CD4-positive, alpha-beta memory T cell (primary cell): ENCODE measurements at regions not wholly inside any gene's neighbourhood (a gene's known extent, or its start where the extent isn't known, plus 50 kb on each side); places are given as distances from the start of the nearest gene placed in this dataset.

ENCODE experiments used
- CTCF ChIA-PET: fragments of 350-600 bp; sonication (Branson Sonifier 250); formaldehyde crosslinking; loops from one replicate; lab custom pipeline; 2021; ENCODE audit warnings: inconsistent platforms; ENCODE audit not compliant: partially characterized antibody; lab: Charles Lee
- POLR2A ChIA-PET: fragments of 350-600 bp; sonication (Branson Sonifier 250); formaldehyde crosslinking; loops from one replicate; lab custom pipeline; 2021; ENCODE audit not compliant: partially characterized antibody; lab: Charles Lee
- DNase-seq, 5 donors: peaks; one replicate each; pipeline versions ENCODE4 v3.0.0 to v3.0.0-alpha.2; 2020 to 2022; ENCODE audit warnings: mixed read lengths in 1 of 5
- H3K27ac ChIP-seq: one replicate; pipeline ENCODE4 v1.7.0; 2013; ENCODE audit warnings: low read depth, low read length
- H3K27me3 ChIP-seq: 2 replicates; pipeline ENCODE4 v1.7.0; 2013; ENCODE audit warnings: mild to moderate bottlenecking, low read length, moderate library complexity; ENCODE audit not compliant: insufficient read depth
- H3K36me3 ChIP-seq: 2 replicates; pipeline ENCODE4 v1.7.0; 2013; ENCODE audit warnings: mild to moderate bottlenecking, low read length, moderate library complexity; ENCODE audit not compliant: insufficient read depth
- H3K4me1 ChIP-seq: 2 replicates; pipeline ENCODE4 v1.7.0; 2013; ENCODE audit warnings: mild to moderate bottlenecking, low read length, moderate library complexity; ENCODE audit not compliant: insufficient read depth
- H3K4me3 ChIP-seq, 2 donors: one replicate each; pipeline ENCODE4 v1.7.0; 2013; ENCODE audit warnings: low read length in 2 of 2, mild to moderate bottlenecking in 1 of 2
- H3K9me3 ChIP-seq, 2 donors: one replicate each; pipeline ENCODE4 v1.7.0; 2013; ENCODE audit warnings: low read length in 2 of 2, control low read depth in 1 of 2; ENCODE audit not compliant: control insufficient read depth in 1 of 2
- H3K27ac Mint-ChIP-seq, 7 donors: one replicate each; pipeline ENCODE4 v1.8.0; 2020 to 2021; ENCODE audit warnings: mixed read lengths in 7 of 7, mild to moderate bottlenecking in 6 of 7, inconsistent platforms in 3 of 7, moderate library complexity in 3 of 7
- H3K27me3 Mint-ChIP-seq, 2 donors: one replicate each; pipeline ENCODE4 v1.8.0; 2020 to 2021; ENCODE audit warnings: mixed read lengths in 2 of 2
- H3K36me3 Mint-ChIP-seq, 2 donors: one replicate each; pipeline ENCODE4 v1.8.0; 2020 to 2021; ENCODE audit warnings: mixed read lengths in 2 of 2, inconsistent platforms in 1 of 2, mild to moderate bottlenecking in 1 of 2
- H3K4me1 Mint-ChIP-seq, 4 donors: one replicate each; pipeline ENCODE4 v1.8.0; 2020 to 2021; ENCODE audit warnings: mixed read lengths in 4 of 4, mild to moderate bottlenecking in 1 of 4
- H3K4me3 Mint-ChIP-seq, 8 donors: one replicate each; pipeline ENCODE4 v1.8.0; 2020 to 2021; ENCODE audit warnings: mixed read lengths in 8 of 8, mild to moderate bottlenecking in 7 of 8, moderate library complexity in 6 of 8, inconsistent platforms in 3 of 8
- H3K9me3 Mint-ChIP-seq, 8 donors: one replicate each; pipeline ENCODE4 v1.8.0; 2020 to 2021; ENCODE audit warnings: mixed read lengths in 8 of 8, mild to moderate bottlenecking in 5 of 8, inconsistent platforms in 3 of 8, moderate library complexity in 1 of 8
- intact Hi-C: fragments of 100-400 bp; cut with micrococcal nuclease; formaldehyde crosslinking; loops from one replicate; pipeline ENCODE4 v1.15.1; 2023

DNA sequence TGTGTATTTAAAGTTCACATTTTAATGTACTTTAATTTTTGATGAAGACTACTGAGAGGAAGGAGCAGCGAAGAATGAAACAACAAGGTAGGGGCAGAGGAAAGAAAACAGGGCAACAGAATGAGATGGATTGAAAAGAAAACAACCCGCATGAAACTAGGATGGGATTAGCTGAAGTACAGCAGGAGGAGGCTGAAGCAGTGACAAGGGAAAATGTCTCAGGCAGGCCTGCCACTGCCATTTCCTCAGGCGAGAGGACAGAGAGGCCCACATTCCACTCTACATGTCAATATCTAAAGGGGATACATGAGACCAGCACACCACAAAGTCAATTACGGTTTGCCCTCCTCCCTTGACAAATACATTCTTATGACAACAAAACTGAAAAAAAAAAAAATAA is 1703.2 kb downstream of the EFNB2 start:
- POLR2A ChIA-PET = no interaction called here
- no peaks in the 10 kb centered on the region for H3K27me3 Mint-ChIP-seq
- H3K4me3 Mint-ChIP-seq = no peak overlapping the region
- H3K4me1 ChIP-seq = no peaks in the 10 kb centered on the region
- no peak overlapping the region for H3K4me3 ChIP-seq
- no peak overlapping the region for H3K27ac ChIP-seq
- H3K36me3 ChIP-seq = no peaks in the 10 kb centered on the region
- peak overlapping the region in 1 of 7 donors; percentile 34 for H3K27ac Mint-ChIP-seq
- CTCF ChIA-PET = no interaction called here
- peaks cover 0 to 2% (median 0%) of the 10 kb centered on the region in 8 donors for H3K9me3 Mint-ChIP-seq
- H3K4me1 Mint-ChIP-seq = no peaks in the 10 kb centered on the region
- DNase-seq = no peak
- no peaks in the 10 kb centered on the region for H3K27me3 ChIP-seq
- no peaks in the 10 kb centered on the region for H3K9me3 ChIP-seq
- intact Hi-C loops = no loop called here
- H3K36me3 Mint-ChIP-seq = no peaks in the 10 kb centered on the region

DNA sequence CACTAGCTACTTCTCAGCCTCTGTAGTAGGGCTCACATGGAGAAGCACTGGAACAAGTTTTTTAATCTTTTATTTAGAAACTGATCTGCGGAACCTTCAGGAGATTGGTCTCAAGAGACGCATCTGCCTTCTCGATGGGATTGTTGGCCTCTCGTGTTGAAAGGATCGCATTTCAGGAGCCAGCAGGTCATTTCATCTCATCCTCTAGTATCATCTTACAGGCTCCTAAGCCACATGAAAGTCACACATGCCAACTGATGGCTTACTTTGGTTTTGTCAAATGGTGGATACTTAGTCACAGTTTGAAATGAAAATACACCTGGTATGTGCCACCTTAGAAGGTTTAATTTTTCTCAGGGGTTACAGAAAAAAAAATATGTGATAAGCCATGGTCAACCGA is 1703.6 kb downstream of the EFNB2 start:
- Histone ChIP-seq H3K36me3 (no peaks in the 10 kb centered on the region), H3K4me1 (no peaks in the 10 kb centered on the region), H3K9me3 (no peaks in the 10 kb centered on the region), H3K27ac (no peak overlapping the region), H3K27me3 (no peaks in the 10 kb centered on the region), H3K4me3 (no peak overlapping the region)
- H3K36me3 Mint-ChIP-seq = no peaks in the 10 kb centered on the region
- peaks cover 0 to 2% (median 0%) of the 10 kb centered on the region in 8 donors for H3K9me3 Mint-ChIP-seq
- CTCF ChIA-PET = no interaction called here
- no peak overlapping the region for H3K4me3 Mint-ChIP-seq
- intact Hi-C loops = no loop called here
- no peaks in the 10 kb centered on the region for H3K27me3 Mint-ChIP-seq
- POLR2A ChIA-PET = no interaction called here
- no peak overlapping the region for H3K27ac Mint-ChIP-seq
- no peak for DNase-seq
- H3K4me1 Mint-ChIP-seq = no peaks in the 10 kb centered on the region

GRCh38 chr13:104823709-104824108 is 1711.8 kb downstream of the EFNB2 start:
- no peaks in the 10 kb centered on the region for H3K4me1 Mint-ChIP-seq
- peaks cover 0 to 2% (median under 1%) of the 10 kb centered on the region in 8 donors for H3K9me3 Mint-ChIP-seq
- H3K36me3 Mint-ChIP-seq = no peaks in the 10 kb centered on the region
- DNase-seq = no peak
- CTCF ChIA-PET = no interaction called here
- H3K27ac Mint-ChIP-seq = no peak overlapping the region
- Histone ChIP-seq H3K27me3 (no peaks in the 10 kb centered on the region), H3K9me3 (no peaks in the 10 kb centered on the region), H3K4me3 (no peak overlapping the region), H3K27ac (no peak overlapping the region), H3K36me3 (no peaks in the 10 kb centered on the region), H3K4me1 (no peaks in the 10 kb centered on the region)
- POLR2A ChIA-PET = no interaction called here
- intact Hi-C loops = no loop called here
- no peaks in the 10 kb centered on the region for H3K27me3 Mint-ChIP-seq
- H3K4me3 Mint-ChIP-seq = no peak overlapping the region

GRCh38 chr13:104823071-104823470 is 1712.4 kb downstream of the EFNB2 start:
- ChIA-PET POLR2A (no interaction called here), CTCF (no interaction called here)
- no peaks in the 10 kb centered on the region for H3K4me1 ChIP-seq
- Mint-ChIP-seq H3K36me3 (no peaks in the 10 kb centered on the region), H3K27me3 (no peaks in the 10 kb centered on the region), H3K4me3 (no peak overlapping the region), H3K27ac (no peak overlapping the region), H3K9me3 (peaks cover 0 to 2% (median under 1%) of the 10 kb centered on the region in 8 donors), H3K4me1 (no peaks in the 10 kb centered on the region)
- H3K27ac ChIP-seq = no peak overlapping the region
- H3K27me3 ChIP-seq = no peaks in the 10 kb centered on the region
- H3K36me3 ChIP-seq = no peaks in the 10 kb centered on the region
- intact Hi-C loops = no loop called here
- H3K4me3 ChIP-seq = no peak overlapping the region
- H3K9me3 ChIP-seq = no peaks in the 10 kb centered on the region
- DNase-seq = no peak

GRCh38 chr13:104817271-104817670 is 1718.2 kb downstream of the EFNB2 start:
- no peak overlapping the region for H3K4me3 Mint-ChIP-seq
- DNase-seq = no peak
- Histone ChIP-seq H3K4me3 (no peak overlapping the region), H3K27ac (no peak overlapping the region), H3K9me3 (no peaks in the 10 kb centered on the region), H3K36me3 (no peaks in the 10 kb centered on the region), H3K4me1 (no peaks in the 10 kb centered on the region), H3K27me3 (no peaks in the 10 kb centered on the region)
- H3K27me3 Mint-ChIP-seq = peaks cover 2 to 4% of the 10 kb centered on the region in 2 donors
- no peak overlapping the region for H3K27ac Mint-ChIP-seq
- ChIA-PET CTCF (no interaction called here), POLR2A (no interaction called here)
- H3K4me1 Mint-ChIP-seq = no peaks in the 10 kb centered on the region
- H3K36me3 Mint-ChIP-seq = no peaks in the 10 kb centered on the region
- intact Hi-C loops = no loop called here
- peaks cover 0 to 7% (median under 1%) of the 10 kb centered on the region in 8 donors for H3K9me3 Mint-ChIP-seq

DNA sequence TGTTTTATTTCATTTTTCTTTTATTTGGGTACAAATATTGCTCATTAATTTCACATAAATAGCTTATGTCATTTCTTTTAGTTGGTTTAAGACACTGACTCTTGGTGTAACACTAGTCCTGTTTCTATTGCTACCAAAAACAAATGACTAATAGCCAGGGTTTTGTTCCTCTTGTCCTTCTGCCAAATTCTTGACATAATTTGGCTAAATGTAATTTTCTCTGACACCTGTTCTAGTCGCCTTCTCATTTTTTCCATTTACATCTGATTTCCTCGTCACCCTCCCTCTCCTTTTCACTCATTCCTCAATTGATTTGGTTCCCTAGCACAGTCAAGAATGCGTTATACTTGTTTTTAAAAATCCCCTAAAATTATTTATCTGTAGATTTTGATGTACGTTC is 1718.7 kb downstream of the EFNB2 start:
- Mint-ChIP-seq H3K4me1 (no peaks in the 10 kb centered on the region), H3K9me3 (peaks cover 0 to 7% (median under 1%) of the 10 kb centered on the region in 8 donors), H3K4me3 (no peak overlapping the region), H3K27me3 (peaks cover 2 to 4% of the 10 kb centered on the region in 2 donors), H3K27ac (no peak overlapping the region), H3K36me3 (no peaks in the 10 kb centered on the region)
- Histone ChIP-seq H3K36me3 (no peaks in the 10 kb centered on the region), H3K4me3 (no peak overlapping the region), H3K27ac (no peak overlapping the region), H3K4me1 (no peaks in the 10 kb centered on the region), H3K9me3 (no peaks in the 10 kb centered on the region), H3K27me3 (no peaks in the 10 kb centered on the region)
- POLR2A ChIA-PET = no interaction called here
- DNase-seq = no peak
- CTCF ChIA-PET = no interaction called here
- intact Hi-C loops = no loop called here

DNA sequence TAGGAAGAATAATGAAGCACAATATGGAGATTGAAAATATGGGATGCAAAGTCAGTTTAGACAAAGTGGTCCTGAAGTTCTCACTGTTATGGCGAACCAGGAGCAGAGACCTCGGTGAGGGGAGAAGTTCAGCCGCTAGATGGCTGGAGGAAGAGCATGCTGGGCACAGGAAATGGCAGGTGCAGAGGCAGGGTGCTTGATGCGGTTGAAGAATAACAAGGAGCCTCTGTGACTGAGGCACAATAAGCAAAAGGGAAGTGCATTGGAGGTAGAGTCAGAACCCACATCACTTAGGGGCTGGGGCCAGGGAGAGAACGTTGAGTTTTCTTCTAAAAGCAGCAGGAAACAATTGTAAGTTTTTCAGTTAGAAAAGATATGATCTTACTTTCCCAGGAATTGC is 1725.2 kb downstream of the EFNB2 start:
- Mint-ChIP-seq H3K4me1 (peaks cover 0 to 2% (median 1%) of the 10 kb centered on the region in 4 donors), H3K9me3 (peaks cover 0 to 7% (median under 1%) of the 10 kb centered on the region in 8 donors), H3K27me3 (peaks cover 2 to 4% of the 10 kb centered on the region in 2 donors), H3K36me3 (no peaks in the 10 kb centered on the region), H3K4me3 (no peak overlapping the region), H3K27ac (no peak overlapping the region)
- no peak overlapping the region for H3K4me3 ChIP-seq
- intact Hi-C loops = no loop called here
- H3K36me3 ChIP-seq = no peaks in the 10 kb centered on the region
- CTCF ChIA-PET = no interaction called here
- no peaks in the 10 kb centered on the region for H3K27me3 ChIP-seq
- H3K27ac ChIP-seq = no peak overlapping the region
- no peaks in the 10 kb centered on the region for H3K9me3 ChIP-seq
- H3K4me1 ChIP-seq = no peaks in the 10 kb centered on the region
- POLR2A ChIA-PET = no interaction called here
- no peak for DNase-seq

- Histone ChIP-seq H3K27ac (no peak overlapping the region), H3K9me3 (no peaks in the 10 kb centered on the region), H3K4me1 (no peaks in the 10 kb centered on the region), H3K36me3 (no peaks in the 10 kb centered on the region), H3K27me3 (no peaks in the 10 kb centered on the region), H3K4me3 (no peak overlapping the region)
- Mint-ChIP-seq H3K4me3 (no peak overlapping the region), H3K9me3 (peaks cover 0 to 7% (median under 1%) of the 10 kb centered on the region in 8 donors), H3K36me3 (no peaks in the 10 kb centered on the region), H3K27ac (no peak overlapping the region), H3K27me3 (peaks cover 2 to 4% of the 10 kb centered on the region in 2 donors), H3K4me1 (peaks cover 0 to 2% (median 1%) of the 10 kb centered on the region in 4 donors)
- intact Hi-C loops = no loop called here
- POLR2A ChIA-PET = no interaction called here
- DNase-seq = no peak
- CTCF ChIA-PET = no interaction called here
Observed at GRCh38 chr13:104809483-104809882, 1726.0 kb downstream of the EFNB2 start.
